GM19397 (cell line): ENCODE measurements at regions not wholly inside any gene's neighbourhood (a gene's known extent, or its start where the extent isn't known, plus 50 kb on each side); places are given as distances from the start of the nearest gene placed in this dataset.
"Not testable (repeated sequence)": the region's sequence is repeated elsewhere in the genome, so short reads cannot be mapped to it uniquely, and the experiment has no call there.

Source experiments
- ATAC-seq: cut with Tn5 transposase; IDR thresholded peaks from one replicate; pipeline ENCODE4 v1.9.1; 2021; ENCODE audit warnings: mild to moderate bottlenecking, moderate library complexity; ENCODE audit not compliant: unreplicated experiment

DNA sequence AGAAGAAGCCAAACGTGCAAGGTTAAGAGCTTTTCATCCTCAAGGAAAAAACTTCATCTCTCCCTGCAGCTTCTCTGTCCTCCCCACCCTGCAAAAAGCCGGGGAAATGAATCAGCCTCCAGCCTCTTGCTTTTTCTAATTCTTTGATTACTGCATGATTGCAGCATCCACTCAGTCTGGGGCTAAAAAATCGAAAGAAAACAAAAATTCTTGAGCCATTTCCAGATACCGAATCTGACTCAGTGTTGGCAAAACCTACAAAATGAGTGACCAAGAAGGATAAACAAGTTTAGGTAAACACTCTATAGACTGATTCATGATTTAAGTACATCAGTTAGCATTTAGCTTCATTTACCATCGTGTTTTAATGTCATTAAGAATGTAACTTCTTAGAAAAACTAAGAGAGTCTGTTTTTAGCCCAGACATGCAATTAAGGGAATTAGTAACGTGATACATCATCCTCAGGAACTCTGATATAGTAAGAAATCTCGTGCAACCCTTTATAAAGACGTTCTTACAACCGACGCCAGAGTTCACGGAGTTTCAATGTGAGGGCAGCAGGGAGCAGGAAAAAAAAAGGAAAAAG lies 287.3 kb upstream of the FOXF1 start:
- no peak for ATAC-seq

DNA sequence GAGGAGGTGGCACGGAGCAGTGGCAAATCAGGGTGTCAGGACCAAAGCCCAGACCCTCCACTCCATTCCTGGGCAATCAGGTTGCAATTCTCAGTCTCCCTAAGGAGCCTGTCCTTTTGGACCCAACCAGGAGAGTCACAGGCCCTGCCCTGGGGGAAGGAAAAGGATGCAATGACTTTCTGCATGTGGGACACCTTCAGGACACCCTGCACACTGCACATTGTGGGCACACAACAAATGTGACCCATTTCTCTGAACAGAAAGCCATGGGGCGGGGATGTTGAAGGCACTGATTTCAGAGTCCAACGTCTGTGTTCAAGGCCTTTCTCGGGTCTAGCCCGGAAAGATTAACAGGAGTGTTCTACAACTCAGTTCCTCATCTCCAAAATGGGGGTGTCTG lies 286.2 kb upstream of the FOXF1 start:
- ATAC-seq, result no peak

DNA sequence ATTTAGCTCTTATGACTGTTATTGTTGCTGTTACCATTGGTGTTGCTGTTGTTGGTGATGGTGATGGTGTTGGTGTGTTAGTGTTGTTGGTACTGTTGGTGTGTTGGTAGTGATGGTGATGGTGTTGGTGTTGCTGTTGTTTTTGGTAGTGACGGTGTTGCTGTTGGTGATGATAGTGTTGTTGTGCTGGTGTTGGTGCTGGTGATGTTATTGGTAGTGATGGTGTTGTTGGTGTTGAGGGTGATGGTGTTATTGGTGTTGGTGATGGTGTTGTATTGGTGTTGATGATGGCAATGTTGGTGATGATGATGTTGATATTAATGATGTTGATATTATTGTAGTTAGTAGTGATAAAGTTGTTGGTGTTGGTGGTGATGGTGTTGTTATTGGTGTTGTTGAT lies 285.7 kb upstream of the FOXF1 start:
- no peak for ATAC-seq

DNA sequence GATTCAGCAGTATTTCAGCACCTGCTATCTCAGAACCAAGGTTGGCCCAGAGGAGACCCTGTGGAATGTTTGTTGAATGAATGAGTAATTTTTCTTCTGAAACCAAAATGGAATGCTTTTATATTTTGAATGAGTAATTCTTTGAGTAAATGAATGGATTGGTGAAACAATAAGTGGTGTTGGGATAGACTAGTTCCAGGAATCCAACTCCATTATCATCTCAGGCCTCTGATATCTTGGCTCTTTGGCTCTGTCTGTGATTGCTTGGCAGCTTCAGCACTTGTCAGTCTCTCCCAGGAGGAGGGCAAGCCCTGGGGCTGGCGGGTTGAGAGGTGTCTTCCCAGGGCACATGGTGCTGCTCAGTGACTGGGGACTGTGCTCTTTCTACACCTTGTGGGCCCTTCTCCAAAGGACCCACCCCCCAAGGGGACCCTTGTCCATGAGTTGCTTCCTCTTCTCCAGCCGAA lies 284.4 kb upstream of the FOXF1 start:
- ATAC-seq, result no peak

DNA sequence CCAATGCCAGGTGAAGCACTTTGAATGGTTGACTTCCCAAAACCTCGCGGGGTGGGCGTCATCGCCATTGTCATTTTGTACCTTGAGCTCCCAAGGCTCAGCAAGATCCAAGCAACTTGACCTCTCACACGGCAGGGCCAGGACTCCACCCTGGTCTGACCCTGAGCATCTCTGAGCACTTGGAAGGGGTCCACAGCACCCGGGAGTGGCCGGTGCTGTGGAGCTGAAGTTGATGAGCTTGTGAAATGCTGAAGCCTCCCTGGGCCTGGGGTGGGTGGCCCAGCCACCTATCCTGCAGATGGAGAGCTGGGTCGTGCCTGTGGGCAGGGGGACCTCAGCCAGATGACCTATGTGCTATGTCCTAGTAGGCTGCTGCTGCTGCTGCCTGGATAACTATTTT lies 283.3 kb upstream of the FOXF1 start:
- no peak for ATAC-seq

DNA sequence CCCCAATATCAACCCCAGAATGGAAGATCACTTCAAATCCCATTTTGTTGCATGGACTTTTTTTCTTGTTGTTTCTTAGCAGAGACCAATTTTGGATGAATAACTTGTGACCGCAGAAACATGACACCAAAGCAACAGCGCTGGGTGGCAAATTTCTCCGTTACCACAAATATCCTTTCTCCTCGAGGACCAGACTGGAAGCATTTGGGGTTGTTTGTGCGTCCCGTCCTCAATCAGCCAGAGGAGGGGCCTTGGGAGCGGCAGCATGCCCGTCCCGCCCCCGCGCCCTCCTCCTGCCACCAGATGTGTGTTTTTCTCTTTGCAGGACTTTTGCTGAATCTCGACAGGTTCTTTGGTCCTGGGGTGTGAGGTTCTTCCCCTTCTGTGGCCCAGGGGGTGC lies 282.5 kb upstream of the FOXF1 start:
- no peak for ATAC-seq

DNA sequence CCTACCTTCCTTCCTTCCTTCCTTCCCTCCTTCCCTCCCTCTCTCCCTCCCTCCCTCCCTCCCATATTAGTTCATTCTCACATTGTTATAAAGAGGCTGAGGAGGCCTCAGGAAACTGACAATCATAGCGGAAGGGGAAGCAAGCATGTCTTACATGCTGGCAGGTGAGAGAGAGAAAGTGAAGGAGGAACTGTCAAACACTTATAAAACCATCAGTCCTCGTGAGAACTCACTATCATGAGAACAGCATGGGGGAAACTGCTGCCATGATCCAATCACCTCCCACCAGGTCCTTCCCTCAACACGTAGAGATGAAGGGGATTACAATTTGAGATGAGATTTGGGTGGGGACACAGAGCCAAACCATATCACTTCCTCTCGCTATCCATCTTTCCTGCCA lies 281.6 kb upstream of the FOXF1 start:
- no peak for ATAC-seq

GRCh38 chr16:86229283-86229682 lies 281.0 kb upstream of the FOXF1 start:
- ATAC-seq, result no peak

- no peak for ATAC-seq
Observed at GRCh38 chr16:86229866-86230656, 280.3 kb upstream of the FOXF1 start.

DNA sequence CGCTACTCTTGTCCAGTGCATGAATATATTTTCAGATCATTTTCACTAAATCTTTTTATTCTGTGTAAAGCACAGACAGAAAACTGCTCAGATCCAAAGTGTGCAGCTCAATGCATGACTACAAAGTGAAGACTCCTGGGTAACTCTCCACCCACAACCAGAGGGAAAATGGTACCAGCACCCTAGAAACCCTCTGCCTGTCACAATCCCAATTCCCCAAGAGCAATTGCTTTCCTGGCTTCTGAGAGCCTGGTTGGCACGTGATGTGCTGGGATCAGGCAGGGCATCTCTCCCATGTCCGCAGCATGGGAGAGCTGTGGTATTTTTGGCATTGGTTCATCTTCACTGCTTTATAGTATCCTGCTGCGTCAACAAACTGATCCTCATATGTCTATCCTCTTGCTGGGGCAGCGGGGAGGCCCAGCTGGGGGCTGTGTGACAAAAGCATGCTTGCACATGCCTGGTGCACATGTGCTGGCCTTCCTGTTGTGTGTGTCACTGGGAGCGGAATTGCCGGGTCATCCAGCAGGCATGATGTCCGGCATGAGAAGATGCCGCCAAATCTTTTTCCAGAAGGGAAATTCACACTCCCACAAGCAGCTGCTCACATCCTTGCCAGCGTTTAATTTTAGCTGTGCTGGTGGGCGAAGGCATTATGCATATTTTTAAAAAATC lies 278.9 kb upstream of the FOXF1 start:
- no peak for ATAC-seq

DNA sequence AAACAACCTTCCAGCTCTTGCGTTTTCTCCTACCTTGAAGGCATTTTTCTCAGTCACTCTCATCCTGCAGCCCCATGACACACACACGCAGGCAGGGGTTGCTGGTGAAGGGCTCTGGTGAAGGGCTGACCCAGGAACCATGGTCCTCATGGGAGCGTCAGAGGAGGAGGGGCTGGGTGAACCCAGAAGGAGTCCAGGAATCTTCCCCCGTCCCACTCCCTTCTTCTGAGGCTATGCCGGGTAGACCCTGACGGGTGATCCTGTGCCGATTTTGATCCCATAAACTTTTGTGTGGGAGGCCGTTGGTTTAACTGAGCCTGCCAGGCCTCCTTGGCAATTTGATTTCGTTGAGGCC lies 278.4 kb upstream of the FOXF1 start:
- no peak for ATAC-seq

GRCh38 chr16:86232496-86232895 lies 277.8 kb upstream of the FOXF1 start:
- ATAC-seq, result no peak

DNA sequence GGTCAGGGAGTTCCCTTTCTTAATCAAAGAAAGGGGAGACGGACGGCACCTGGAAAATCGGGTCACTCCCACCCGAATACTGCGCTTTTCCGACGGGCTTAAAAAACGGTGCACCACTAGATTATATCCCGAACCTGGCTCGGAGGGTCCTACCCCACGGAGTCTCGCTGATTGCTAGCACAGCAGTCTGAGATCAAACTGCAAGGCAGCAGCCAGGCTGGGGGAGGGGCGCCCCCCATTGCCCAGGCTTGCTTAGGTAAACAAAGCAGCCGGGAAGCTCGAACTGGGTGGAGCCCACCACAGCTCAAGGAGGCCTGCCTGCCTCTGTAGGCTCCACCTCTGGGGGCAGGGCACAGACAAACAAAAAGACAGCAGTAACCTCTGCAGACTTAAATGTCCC lies 276.8 kb upstream of the FOXF1 start:
- ATAC-seq, result not testable (repeated sequence)

- no peak for ATAC-seq
Observed at GRCh38 chr16:86239381-86239780, 270.9 kb upstream of the FOXF1 start.

DNA sequence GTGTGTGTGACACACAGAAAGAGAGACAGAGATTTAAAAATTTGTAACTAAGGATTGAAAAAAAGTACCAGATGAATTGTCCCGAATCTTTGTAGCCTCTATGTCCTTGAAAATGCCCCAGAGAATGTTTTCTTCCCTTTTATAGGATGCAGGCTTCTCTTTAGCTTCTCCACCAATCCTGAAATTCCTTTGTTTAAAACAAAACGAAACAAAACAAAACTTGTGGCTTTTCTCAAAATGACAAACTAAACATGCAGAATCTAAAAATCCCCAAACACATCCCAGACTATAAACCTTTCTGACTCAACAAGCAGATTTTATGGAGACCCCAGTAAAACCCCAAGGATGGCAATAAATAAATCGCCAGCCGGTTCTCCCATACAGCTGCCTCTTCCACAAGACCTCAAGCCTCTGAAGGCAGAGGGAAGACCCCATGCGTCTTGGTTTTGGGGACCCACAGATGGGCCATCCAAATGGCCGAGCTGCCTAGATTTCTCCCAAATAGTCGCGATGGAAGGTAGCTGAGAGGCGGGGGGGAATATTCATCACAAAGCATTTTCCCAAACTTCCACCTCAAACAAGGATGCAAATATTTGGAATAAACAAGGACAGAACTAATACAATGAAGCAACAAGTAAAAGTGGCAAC lies 269.5 kb upstream of the FOXF1 start:
- no peak for ATAC-seq

DNA sequence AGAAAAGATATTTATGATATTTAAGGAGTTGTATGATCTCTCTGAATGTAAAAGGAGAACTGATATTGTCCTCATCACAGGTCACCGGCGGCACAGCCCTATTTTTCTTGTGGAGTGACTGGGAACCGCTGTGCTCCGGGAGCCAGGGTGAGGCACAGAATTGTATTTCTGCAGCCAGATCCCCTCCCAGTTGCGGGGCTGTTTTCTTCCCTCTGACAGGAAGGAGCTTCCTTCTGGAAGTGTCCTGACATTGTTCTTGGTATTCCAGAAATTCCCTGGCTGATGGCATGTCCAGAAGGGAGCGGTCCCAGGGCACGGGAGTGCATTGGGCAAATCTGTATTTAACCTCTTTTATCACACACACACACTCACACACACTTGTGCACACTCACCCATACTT lies 268.6 kb upstream of the FOXF1 start:
- no peak for ATAC-seq

DNA sequence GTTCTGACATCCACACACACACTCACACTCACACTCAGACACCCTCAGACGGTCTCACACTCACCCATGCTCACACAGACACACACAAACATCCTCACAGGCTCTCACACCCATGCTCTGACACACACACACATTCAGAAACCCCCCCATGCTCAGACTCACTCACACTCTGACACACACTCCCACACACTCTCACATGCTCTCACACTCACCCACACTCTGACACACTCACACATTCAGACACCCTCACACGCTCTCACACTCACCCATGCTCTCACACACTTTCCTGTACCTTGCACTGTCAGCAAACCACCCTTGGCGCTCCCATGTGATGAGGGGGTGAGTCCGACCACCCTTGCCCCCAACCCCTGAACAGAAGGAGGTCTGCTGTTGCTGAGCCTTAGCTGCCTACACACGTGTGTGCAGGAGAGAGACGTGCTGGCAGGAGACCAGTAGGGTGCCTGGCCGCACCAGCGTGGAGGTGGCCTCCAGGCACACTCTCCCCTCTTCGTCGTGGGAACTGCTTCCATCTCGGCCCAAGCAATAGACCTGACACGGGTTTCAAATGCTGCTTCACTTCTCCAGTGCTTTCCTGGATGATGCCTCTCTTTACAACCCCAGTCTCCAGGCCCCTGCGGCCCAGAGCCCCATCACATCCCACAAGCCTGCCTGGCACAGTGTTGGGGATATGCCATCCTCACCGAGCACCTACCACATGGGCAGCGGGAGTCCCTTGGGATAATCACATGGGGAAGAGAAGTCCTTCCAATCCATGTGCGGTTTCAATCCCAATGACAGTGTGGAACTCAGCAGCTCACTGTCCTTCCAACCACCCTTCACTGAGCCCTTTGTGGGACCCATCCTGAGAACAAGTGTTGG lies 267.8 kb upstream of the FOXF1 start:
- no peak for ATAC-seq

DNA sequence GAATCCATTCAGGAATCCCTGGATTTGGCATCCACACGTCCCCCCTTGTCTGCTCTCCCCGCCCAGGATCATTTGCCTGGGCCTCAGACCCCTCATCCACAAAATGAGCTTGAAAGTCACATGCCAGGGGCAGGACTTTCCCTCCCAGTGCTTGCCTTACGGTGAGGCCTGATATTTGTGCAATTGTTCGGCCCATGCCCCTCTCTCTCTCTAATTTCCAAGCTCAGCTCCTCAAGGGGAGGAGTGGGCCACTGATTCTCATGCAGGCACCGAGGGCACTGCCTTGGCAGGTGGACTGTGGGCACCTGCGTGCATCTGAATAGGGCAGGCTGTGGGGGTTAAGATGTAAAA lies 267.2 kb upstream of the FOXF1 start:
- no peak for ATAC-seq

DNA sequence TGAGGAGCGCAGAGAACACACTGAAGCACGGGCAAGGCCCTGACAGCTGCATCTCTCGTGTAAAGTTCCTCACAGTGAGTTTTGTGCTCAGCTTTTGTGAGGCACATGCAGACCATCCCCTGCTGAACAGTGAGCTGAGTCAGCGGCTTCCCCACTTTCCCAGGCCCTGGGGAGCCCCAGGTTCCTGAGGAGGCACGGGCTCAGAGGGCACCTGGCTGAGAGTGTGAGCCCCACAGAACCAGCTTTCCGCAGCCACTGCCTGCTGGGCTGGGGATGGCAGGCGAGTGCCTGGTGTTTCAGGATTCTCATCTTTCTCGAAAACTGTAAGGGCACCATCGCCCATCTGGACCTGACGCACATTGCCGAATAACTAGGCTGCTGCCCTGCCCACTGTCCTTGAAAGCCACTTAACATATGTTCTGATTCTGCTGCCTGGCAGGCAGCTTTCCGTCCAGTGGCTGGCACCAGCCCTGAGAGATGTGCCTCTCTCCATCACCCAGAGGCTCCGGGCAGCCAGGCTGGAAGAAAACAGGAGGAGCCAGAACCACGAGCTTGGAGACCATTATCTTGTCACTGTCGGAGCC lies 266.7 kb upstream of the FOXF1 start:
- no peak for ATAC-seq

DNA sequence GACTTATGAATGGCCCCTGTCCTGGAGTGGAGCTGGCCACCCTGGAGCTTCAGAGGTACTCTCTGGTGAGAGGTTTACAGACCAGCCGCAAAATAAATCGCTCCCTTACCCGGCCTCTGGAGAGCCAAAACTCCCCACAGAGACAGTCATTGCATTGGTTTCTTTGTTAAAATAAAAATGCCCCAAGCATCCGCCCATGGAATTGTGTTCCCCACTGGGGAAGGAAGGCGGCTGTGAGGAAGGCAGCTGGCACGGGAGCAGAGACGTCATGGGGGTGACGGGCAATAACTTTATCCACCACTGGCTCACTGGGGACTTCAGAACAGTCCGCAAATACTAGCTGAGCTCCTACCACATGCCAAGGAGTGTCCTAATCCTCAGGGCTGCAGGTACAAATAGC lies 266.2 kb upstream of the FOXF1 start:
- no peak for ATAC-seq

- no peak for ATAC-seq
Observed at GRCh38 chr16:86244936-86245335, 265.4 kb upstream of the FOXF1 start.
